IMR-90 (cell line): ENCODE measurements at regions not wholly inside any gene's neighbourhood (a gene's known extent, or its start where the extent isn't known, plus 50 kb on each side); places are given as distances from the start of the nearest gene placed in this dataset.

Experiments
- BHLHE40 ChIP-seq: fragments of 150-350 bp; IDR thresholded peaks from 2 replicates; pipeline ENCODE4 v1.6.1; 2016; ENCODE audit warnings: mild to moderate bottlenecking, low read depth, low read length
- CHD1 ChIP-seq: IDR thresholded peaks from 2 replicates; pipeline ENCODE4 v1.6.1; 2012; ENCODE audit warnings: low read depth, low read length, improper control_type of control experiment
- CTCF ChIP-seq: conservative IDR thresholded peaks from 2 replicates; pipeline ENCODE4 v1.5.1; 2012; ENCODE audit warnings: mild to moderate bottlenecking, low read depth, low read length, improper control_type of control experiment
- ELK1 ChIP-seq: fragments of 150-350 bp; IDR thresholded peaks from 2 replicates; pipeline ENCODE4 v1.6.1; 2016; ENCODE audit warnings: low read depth, mild to moderate bottlenecking, low read length, moderate library complexity, borderline replicate concordance
- MXI1 ChIP-seq: IDR thresholded peaks from 2 replicates; pipeline ENCODE4 v1.6.1; 2012; ENCODE audit warnings: low read depth, mild to moderate bottlenecking, low read length, moderate library complexity, borderline replicate concordance
- POLR2A ChIP-seq: IDR thresholded peaks from 2 replicates; pipeline ENCODE4 v1.6.1; 2012; ENCODE audit warnings: mild to moderate bottlenecking, low read depth, low read length
- RAD21 ChIP-seq: IDR thresholded peaks from 2 replicates; pipeline ENCODE4 v1.6.1; 2012; ENCODE audit warnings: low read length, improper control_type of control experiment
- RCOR1 ChIP-seq: IDR thresholded peaks from 2 replicates; pipeline ENCODE4 v1.6.1; 2012; ENCODE audit warnings: mild to moderate bottlenecking, low read length, improper control_type of control experiment; ENCODE audit not compliant: insufficient replicate concordance
- USF2 ChIP-seq: fragments of 150-350 bp; IDR thresholded peaks from 2 replicates; pipeline ENCODE4 v1.6.1; 2017; ENCODE audit warnings: mild to moderate bottlenecking, antibody characterized with exemption, low read length, low read depth

- TF ChIP-seq USF2: peak; percentile 34; the same call in 1 of the 2 replicates
- TF ChIP-seq CTCF: no peak
- TF ChIP-seq BHLHE40: no peak
- TF ChIP-seq RAD21: no peak
- no peak for TF ChIP-seq POLR2A
- TF ChIP-seq ELK1: no peak
- TF ChIP-seq CHD1: no peak
- TF ChIP-seq RCOR1: no peak
- TF ChIP-seq MXI1: no peak
These were observed 427.9 kb upstream of the CCDC179 start for GRCh38 chr11:23288003-23288783.
